ENCODE measurements at regions not wholly inside any gene's neighbourhood (a gene's known extent, or its start where the extent isn't known, plus 50 kb on each side); places are given as distances from the start of the nearest gene placed in this dataset.

DNA sequence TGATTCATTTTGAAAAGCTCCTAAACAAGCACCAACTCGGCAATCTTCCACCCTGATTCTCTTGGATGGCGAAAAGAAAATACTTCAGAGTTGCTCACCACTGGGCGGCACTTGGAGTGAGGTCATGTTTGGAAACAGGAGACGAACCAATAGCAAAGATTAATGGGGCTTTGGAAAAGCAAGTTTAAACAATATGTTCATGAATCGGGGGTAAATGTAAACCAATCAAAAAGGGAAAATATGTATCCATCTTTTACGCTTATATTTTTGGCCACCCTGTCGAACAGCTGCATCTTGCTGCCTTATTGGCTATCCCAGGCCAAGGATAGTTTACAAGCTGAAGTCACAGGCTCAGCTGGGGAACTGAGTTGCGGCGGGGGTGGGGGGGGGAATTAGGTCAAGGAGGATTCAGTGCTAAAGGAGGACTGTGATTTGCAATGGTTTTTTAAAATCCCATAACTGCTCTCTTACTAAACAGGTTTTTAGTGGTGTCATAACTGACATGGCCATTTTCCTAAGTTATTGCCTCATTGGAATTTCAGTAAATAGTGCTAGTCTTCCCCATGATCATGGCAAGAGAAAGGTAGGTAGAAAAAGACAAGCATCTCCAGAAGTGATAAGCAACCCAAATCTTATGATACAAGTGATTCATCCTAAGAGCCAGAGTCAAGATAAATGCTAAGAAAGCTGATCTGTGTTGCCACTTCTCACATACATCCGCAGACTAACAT is 210.6 kb downstream of the PHLDA1 start:
- DNase-seq (ENCODE audit: extremely low read depth in 1 of 4, low spot score in 3 of 4) (no peak), ATAC-seq (no peak), FAIRE-seq (no peak)
- ChIA-PET POLR2A (interaction anchor here (0.6 to 1.1 kb wide), 2 partner anchors 14 to 434 kb away, joined by 3 read pairs; no protein-coding TSS in a partner anchor), CTCF (ENCODE audit: low intra/inter-chr PET ratio) (no interaction called here)
- Histone ChIP-seq H3K27me3 (ENCODE audit: control insufficient read depth in 2 of 2, insufficient read depth in 2 of 2, low read length in 2 of 2) (no peaks in the 10 kb centered on the region; a peak in 1 of 5 replicates), H2AFZ (ENCODE audit: low read depth, low read length) (no peak overlapping the region), H4K20me1 (replicated peaks; ENCODE audit: control insufficient read depth, insufficient read depth, low read length) (no peaks in the 10 kb centered on the region), H3K79me2 (ENCODE audit: control insufficient read depth, insufficient read depth, low read length) (no peaks in the 10 kb centered on the region), H3K4me1 (replicated peaks in 1 of 2; ENCODE audit: control insufficient read depth in 2 of 2, insufficient read depth in 2 of 2, low read length in 2 of 2) (no peaks in the 10 kb centered on the region; a peak in 1 of 5 replicates), H3K9me3 (replicated peaks; ENCODE audit: control insufficient read depth, insufficient read depth, low read depth, low read length) (no peaks in the 10 kb centered on the region), H3K4me3 (no peak overlapping the region), H3K9me1 (ENCODE audit: control insufficient read depth, insufficient read depth, low read length) (no peaks in the 10 kb centered on the region), H3K36me3 (ENCODE audit: control insufficient read depth, insufficient read depth, low read length) (no peaks in the 10 kb centered on the region), H3K4me2 (ENCODE audit: insufficient read depth, low read length) (no peak overlapping the region), H3K9ac (ENCODE audit: insufficient read depth in 1 of 2, low read depth in 2 of 2, low read length in 2 of 2) (no peak overlapping the region), H3K27ac (ENCODE audit: extremely low read depth, low read depth, low read length) (no peak overlapping the region)
- intact Hi-C loops (cut with micrococcal nuclease), result no loop called here
- TF ChIP-seq WHSC1 (IDR thresholded peaks at IDR 0.05; ENCODE audit: low read length) (no peak), RAD21 (CRISPR knock-in tag; conservative IDR thresholded peaks at IDR 0.05 in 1 of 2, IDR thresholded peaks at IDR 0.05 in 1 of 2) (peak in 1 of 2 experiments; percentile 47; a peak in 2 of 4 replicates), CBX3 (IDR thresholded peaks at IDR 0.05; ENCODE audit: borderline replicate concordance in 1 of 2, low read length in 2 of 2) (no peak), ZNF12 (CRISPR knock-in tag; IDR thresholded peaks at IDR 0.05) (no peak), HEY1 (CRISPR knock-in tag; IDR thresholded peaks at IDR 0.05; ENCODE audit: borderline replicate concordance) (no peak), IFI16 (CRISPR knock-in tag; IDR thresholded peaks at IDR 0.05) (no peak), SRSF1 (IDR thresholded peaks at IDR 0.05; ENCODE audit: low read depth, low read length) (no peak)
- TF ChIP-seq, protein P1, sequence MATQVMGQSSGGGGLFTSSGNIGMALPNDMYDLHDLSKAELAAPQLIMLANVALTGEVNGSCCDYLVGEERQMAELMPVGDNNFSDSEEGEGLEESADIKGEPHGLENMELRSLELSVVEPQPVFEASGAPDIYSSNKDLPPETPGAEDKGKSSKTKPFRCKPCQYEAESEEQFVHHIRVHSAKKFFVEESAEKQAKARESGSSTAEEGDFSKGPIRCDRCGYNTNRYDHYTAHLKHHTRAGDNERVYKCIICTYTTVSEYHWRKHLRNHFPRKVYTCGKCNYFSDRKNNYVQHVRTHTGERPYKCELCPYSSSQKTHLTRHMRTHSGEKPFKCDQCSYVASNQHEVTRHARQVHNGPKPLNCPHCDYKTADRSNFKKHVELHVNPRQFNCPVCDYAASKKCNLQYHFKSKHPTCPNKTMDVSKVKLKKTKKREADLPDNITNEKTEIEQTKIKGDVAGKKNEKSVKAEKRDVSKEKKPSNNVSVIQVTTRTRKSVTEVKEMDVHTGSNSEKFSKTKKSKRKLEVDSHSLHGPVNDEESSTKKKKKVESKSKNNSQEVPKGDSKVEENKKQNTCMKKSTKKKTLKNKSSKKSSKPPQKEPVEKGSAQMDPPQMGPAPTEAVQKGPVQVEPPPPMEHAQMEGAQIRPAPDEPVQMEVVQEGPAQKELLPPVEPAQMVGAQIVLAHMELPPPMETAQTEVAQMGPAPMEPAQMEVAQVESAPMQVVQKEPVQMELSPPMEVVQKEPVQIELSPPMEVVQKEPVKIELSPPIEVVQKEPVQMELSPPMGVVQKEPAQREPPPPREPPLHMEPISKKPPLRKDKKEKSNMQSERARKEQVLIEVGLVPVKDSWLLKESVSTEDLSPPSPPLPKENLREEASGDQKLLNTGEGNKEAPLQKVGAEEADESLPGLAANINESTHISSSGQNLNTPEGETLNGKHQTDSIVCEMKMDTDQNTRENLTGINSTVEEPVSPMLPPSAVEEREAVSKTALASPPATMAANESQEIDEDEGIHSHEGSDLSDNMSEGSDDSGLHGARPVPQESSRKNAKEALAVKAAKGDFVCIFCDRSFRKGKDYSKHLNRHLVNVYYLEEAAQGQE (IDR thresholded peaks at IDR 0.05; ENCODE audit: borderline replicate concordance), result peak; percentile 20; the same call in 1 of the 2 replicates
- TF ChIP-seq, protein P1 (CRISPR knock-in tag; IDR thresholded peaks at IDR 0.05; ENCODE audit: low read depth), result no peak
- TF ChIP-seq, protein P2, sequence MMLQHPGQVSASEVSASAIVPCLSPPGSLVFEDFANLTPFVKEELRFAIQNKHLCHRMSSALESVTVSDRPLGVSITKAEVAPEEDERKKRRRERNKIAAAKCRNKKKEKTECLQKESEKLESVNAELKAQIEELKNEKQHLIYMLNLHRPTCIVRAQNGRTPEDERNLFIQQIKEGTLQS (IDR thresholded peaks at IDR 0.05), result 0 out of 2 replicates have a peak, but pooled peaks have one; percentile 9
- TF ChIP-seq, protein P2 (CRISPR knock-in tag; conservative IDR thresholded peaks at IDR 0.05), result no peak
- in situ Hi-C loops (cut with MboI), result no loop called here
- WGBS (ENCODE audit: insufficient coverage, low coverage, missing lambda C conversion rate), result 21% methylated on average over 10 of the region's 10 CpGs
- no TSS peak for BruUV-seq (replicated peaks)
